ENCODE measurements at regions not wholly inside any gene's neighbourhood (a gene's known extent, or its start where the extent isn't known, plus 50 kb on each side); places are given as distances from the start of the nearest gene placed in this dataset.

GRCh38 chr13:109611912-109612691, 174.3 kb downstream of the IRS2 start:
- no peak for TF ChIP-seq POLR2A (IDR thresholded peaks at IDR 0.05)
- TF ChIP-seq, protein P1, sequence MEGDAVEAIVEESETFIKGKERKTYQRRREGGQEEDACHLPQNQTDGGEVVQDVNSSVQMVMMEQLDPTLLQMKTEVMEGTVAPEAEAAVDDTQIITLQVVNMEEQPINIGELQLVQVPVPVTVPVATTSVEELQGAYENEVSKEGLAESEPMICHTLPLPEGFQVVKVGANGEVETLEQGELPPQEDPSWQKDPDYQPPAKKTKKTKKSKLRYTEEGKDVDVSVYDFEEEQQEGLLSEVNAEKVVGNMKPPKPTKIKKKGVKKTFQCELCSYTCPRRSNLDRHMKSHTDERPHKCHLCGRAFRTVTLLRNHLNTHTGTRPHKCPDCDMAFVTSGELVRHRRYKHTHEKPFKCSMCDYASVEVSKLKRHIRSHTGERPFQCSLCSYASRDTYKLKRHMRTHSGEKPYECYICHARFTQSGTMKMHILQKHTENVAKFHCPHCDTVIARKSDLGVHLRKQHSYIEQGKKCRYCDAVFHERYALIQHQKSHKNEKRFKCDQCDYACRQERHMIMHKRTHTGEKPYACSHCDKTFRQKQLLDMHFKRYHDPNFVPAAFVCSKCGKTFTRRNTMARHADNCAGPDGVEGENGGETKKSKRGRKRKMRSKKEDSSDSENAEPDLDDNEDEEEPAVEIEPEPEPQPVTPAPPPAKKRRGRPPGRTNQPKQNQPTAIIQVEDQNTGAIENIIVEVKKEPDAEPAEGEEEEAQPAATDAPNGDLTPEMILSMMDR (IDR thresholded peaks at IDR 0.05 in 4 of 5, conservative IDR thresholded peaks at IDR 0.05 in 1 of 5) = no peak

All from gastrocnemius medialis (tissue), 4 donors.